Hepatocyte (in vitro differentiated cells): ENCODE measurements at regions not wholly inside any gene's neighbourhood (a gene's known extent, or its start where the extent isn't known, plus 50 kb on each side); places are given as distances from the start of the nearest gene placed in this dataset.

Experiments
- DNase-seq: peaks from one replicate; pipeline ENCODE4 v3.0.0-alpha.2; 2016; ENCODE audit warnings: low spot score
- H2AFZ ChIP-seq: fragments of 200-600 bp; sonication (generic); 2 replicates; pipeline ENCODE4 v1.6.0; 2016; ENCODE audit warnings: antibody characterized with exemption, mild to moderate bottlenecking
- H3K27ac ChIP-seq: fragments of 200-600 bp; sonication (generic); 2 replicates; pipeline ENCODE4 v1.5.1; 2016; ENCODE audit warnings: mild to moderate bottlenecking
- H3K27me3 ChIP-seq: fragments of 200-600 bp; sonication (generic); 2 replicates; pipeline ENCODE4 v1.6.1; 2016
- H3K36me3 ChIP-seq: fragments of 200-600 bp; sonication (generic); replicated peaks from 2 replicates; pipeline ENCODE4 v1.5.1; 2016; ENCODE audit warnings: low read depth; ENCODE audit not compliant: insufficient read depth
- H3K4me1 ChIP-seq: fragments of 200-600 bp; sonication (generic); 2 replicates; pipeline ENCODE4 v1.5.1; 2016; ENCODE audit warnings: mild to moderate bottlenecking, moderate library complexity; ENCODE audit not compliant: insufficient read depth
- H3K4me2 ChIP-seq: fragments of 200-600 bp; sonication (generic); 2 replicates; pipeline ENCODE4 v1.6.0; 2016
- H3K4me3 ChIP-seq: fragments of 200-600 bp; sonication (generic); 2 replicates; pipeline ENCODE4 v1.5.1; 2016; ENCODE audit warnings: mild to moderate bottlenecking
- H3K79me2 ChIP-seq: fragments of 200-600 bp; sonication (generic); 2 replicates; pipeline ENCODE4 v1.6.0; 2017; ENCODE audit warnings: mild to moderate bottlenecking
- H3K9me2 ChIP-seq: fragments of 200-600 bp; sonication (generic); replicated peaks from 2 replicates; pipeline ENCODE4 v1.6.0; 2017; ENCODE audit warnings: mild to moderate bottlenecking; ENCODE audit not compliant: insufficient read depth
- H3K9me3 ChIP-seq: fragments of 200-600 bp; sonication (generic); 2 replicates; pipeline ENCODE4 v1.5.1; 2016; ENCODE audit warnings: low read depth, mild to moderate bottlenecking
- H4K20me1 ChIP-seq: fragments of 200-600 bp; sonication (generic); 2 replicates; pipeline ENCODE4 v1.6.0; 2016; ENCODE audit warnings: mild to moderate bottlenecking; ENCODE audit not compliant: insufficient read depth, poor library complexity, severe bottlenecking
- CTCF ChIP-seq: fragments of 200-600 bp; sonication (generic); IDR thresholded peaks from 2 replicates; pipeline ENCODE4 v1.5.1; 2016; ENCODE audit warnings: antibody characterized with exemption, mild to moderate bottlenecking; ENCODE audit not compliant: poor library complexity
- EZH2 ChIP-seq: fragments of 200-600 bp; sonication (generic); IDR thresholded peaks from 2 replicates; pipeline ENCODE4 v1.6.1; 2016; ENCODE audit warnings: antibody characterized with exemption, mild to moderate bottlenecking, borderline replicate concordance
- EZH2phosphoT487 ChIP-seq: fragments of 200-600 bp; sonication (generic); IDR thresholded peaks from one replicate; pipeline ENCODE4 v1.6.1; 2018; ENCODE audit warnings: antibody characterized with exemption, mild to moderate bottlenecking, low read depth, moderate library complexity; ENCODE audit not compliant: unreplicated experiment, severe bottlenecking
- WGBS: methylation state at CpG from one replicate; pipeline ENCODE4 v1.1.6; 2016; ENCODE audit warnings: low lambda C conversion rate; ENCODE audit errors: missing lambda C conversion rate; 5-methylcytosine and 5-hydroxymethylcytosine counted together

DNA sequence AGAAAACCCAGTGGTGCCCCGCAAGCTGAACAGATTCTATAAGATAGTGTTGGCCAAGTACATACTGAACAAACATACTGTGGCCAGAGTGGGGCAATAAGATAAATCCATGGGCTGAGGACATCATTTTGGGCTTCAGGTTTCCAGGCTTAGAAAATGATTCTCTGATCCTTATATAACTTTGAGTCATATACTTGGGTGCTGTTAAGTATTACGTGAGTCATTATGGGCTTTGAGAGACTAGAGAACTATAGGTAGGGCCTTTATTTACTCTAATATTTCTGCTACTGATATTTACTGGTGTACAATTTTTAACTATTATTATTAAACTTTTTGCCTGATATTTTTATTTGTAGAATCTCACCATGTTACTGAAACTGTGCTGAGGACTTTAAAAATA, 586.1 kb downstream of the CENPC start:
- Histone ChIP-seq H3K36me3 (no peaks in the 10 kb centered on the region), H3K27me3 (no peaks in the 10 kb centered on the region), H3K79me2 (no peaks in the 10 kb centered on the region), H3K9me2 (no peaks in the 10 kb centered on the region), H3K4me2 (no peak overlapping the region), H3K4me3 (no peak overlapping the region), H4K20me1 (no peaks in the 10 kb centered on the region), H3K27ac (no peak overlapping the region), H3K4me1 (no peaks in the 10 kb centered on the region), H3K9me3 (no peaks in the 10 kb centered on the region), H2AFZ (no peak overlapping the region)
- TF ChIP-seq EZH2phosphoT487 (no peak), CTCF (no peak), EZH2 (no peak)
- no peak for DNase-seq
- 80% methylated on average over 2 of the region's 2 CpGs for WGBS

DNA sequence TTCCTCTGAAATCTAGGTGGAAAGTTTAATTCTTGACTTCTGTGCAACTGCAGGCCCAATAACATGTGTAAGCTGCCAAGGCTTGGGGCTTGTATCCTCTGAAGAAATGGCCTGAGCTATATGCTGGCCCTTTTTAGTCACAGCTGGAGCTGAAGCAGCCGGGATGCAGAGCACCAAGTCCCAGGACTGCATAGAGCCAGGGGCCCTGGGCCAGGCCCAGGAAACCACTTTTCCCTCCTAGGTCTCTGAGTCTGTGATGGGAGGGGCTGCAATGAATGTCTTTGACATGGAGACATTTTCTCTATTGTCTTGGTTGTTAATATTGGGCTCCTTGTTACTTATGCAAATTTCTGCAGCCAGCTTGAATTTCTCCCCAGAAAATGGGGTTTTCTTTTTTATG, 588.5 kb downstream of the CENPC start:
- no peak overlapping the region for H3K4me2 ChIP-seq
- no peaks in the 10 kb centered on the region for H4K20me1 ChIP-seq
- no peak for TF ChIP-seq EZH2phosphoT487
- TF ChIP-seq CTCF, result no peak
- no peak for TF ChIP-seq EZH2
- no peak for DNase-seq
- no peaks in the 10 kb centered on the region for H3K9me2 ChIP-seq
- no peak overlapping the region for H3K4me3 ChIP-seq
- H3K4me1 ChIP-seq, result no peaks in the 10 kb centered on the region
- H3K27me3 ChIP-seq, result no peaks in the 10 kb centered on the region
- WGBS, result 86% methylated on average over 1 of the region's 1 CpG
- no peak overlapping the region for H3K27ac ChIP-seq
- no peaks in the 10 kb centered on the region for H3K9me3 ChIP-seq
- H3K36me3 ChIP-seq, result no peaks in the 10 kb centered on the region
- no peak overlapping the region for H2AFZ ChIP-seq
- H3K79me2 ChIP-seq, result no peaks in the 10 kb centered on the region

DNA sequence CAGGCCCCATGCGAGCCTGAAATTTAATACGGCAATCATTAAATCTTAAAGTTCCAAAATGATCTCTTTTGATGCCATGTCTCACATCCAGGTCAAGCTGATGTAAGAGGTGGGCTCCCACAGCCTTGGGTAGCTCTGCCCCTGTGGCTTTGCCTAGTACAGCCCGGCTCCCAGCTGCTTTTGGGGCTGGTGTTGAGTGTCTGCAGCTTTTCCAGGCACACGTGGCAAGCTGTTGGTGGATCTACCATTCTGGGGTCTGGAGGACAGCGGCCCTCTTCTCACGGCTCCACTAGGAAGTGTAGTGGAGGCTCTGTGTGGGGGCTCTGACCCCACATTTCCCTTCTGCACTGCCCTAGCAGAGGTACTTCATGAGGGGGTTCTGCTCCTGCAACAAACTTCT, 588.9 kb downstream of the CENPC start:
- DNase-seq, result no peak
- Histone ChIP-seq H4K20me1 (no peaks in the 10 kb centered on the region), H3K79me2 (no peaks in the 10 kb centered on the region), H3K9me2 (no peaks in the 10 kb centered on the region), H3K4me2 (no peak overlapping the region), H3K27me3 (no peaks in the 10 kb centered on the region), H3K4me3 (no peak overlapping the region), H3K4me1 (no peaks in the 10 kb centered on the region), H3K9me3 (no peaks in the 10 kb centered on the region), H3K36me3 (no peaks in the 10 kb centered on the region), H3K27ac (no peak overlapping the region), H2AFZ (no peak overlapping the region)
- 98% methylated on average over 6 of the region's 6 CpGs for WGBS
- no peak for TF ChIP-seq CTCF
- no peak for TF ChIP-seq EZH2
- TF ChIP-seq EZH2phosphoT487, result no peak

- H3K27ac ChIP-seq, result no peak overlapping the region
- no peaks in the 10 kb centered on the region for H3K79me2 ChIP-seq
- H3K4me1 ChIP-seq, result no peaks in the 10 kb centered on the region
- no peak overlapping the region for H2AFZ ChIP-seq
- H3K9me2 ChIP-seq, result no peaks in the 10 kb centered on the region
- H3K36me3 ChIP-seq, result no peaks in the 10 kb centered on the region
- H4K20me1 ChIP-seq, result no peaks in the 10 kb centered on the region
- DNase-seq, result no peak
- H3K4me2 ChIP-seq, result no peak overlapping the region
- H3K4me3 ChIP-seq, result no peak overlapping the region
- H3K9me3 ChIP-seq, result no peaks in the 10 kb centered on the region
- WGBS, result 92% methylated on average over 3 of the region's 3 CpGs
- no peak for TF ChIP-seq CTCF
- TF ChIP-seq EZH2phosphoT487, result no peak
- TF ChIP-seq EZH2, result no peak
- no peaks in the 10 kb centered on the region for H3K27me3 ChIP-seq
Measured at GRCh38 chr4:66955784-66956183, 589.5 kb downstream of the CENPC start.
